Upper lobe of right lung (tissue), 1 donor: ENCODE measurements at regions not wholly inside any gene's neighbourhood (a gene's known extent, or its start where the extent isn't known, plus 50 kb on each side); places are given as distances from the start of the nearest gene placed in this dataset.
"Not testable (repeated sequence)": the region's sequence is repeated elsewhere in the genome, so short reads cannot be mapped to it uniquely, and the experiment has no call there.

ENCODE experiments used
- ATAC-seq: fragments of 200-7000 bp; cut with Tn5 transposase; one replicate; pipeline ENCODE4 v1.9.1; 2020; ENCODE audit warnings: mild to moderate bottlenecking, moderate library complexity
- DNase-seq: peaks from one replicate; pipeline ENCODE4 v3.0.0-alpha.2; 2020
- H3K27ac ChIP-seq: fragments of 200-600 bp; one replicate; pipeline ENCODE4 v1.8.0; 2022
- H3K27me3 ChIP-seq: fragments of 200-600 bp; one replicate; pipeline ENCODE4 v1.8.0; 2022; ENCODE audit warnings: mild to moderate bottlenecking
- H3K36me3 ChIP-seq: fragments of 200-600 bp; one replicate; pipeline ENCODE4 v1.8.0; 2022
- H3K4me1 ChIP-seq: fragments of 200-600 bp; one replicate; pipeline ENCODE4 v1.8.0; 2022
- H3K4me3 ChIP-seq: fragments of 200-600 bp; one replicate; pipeline ENCODE4 v1.8.0; 2022; ENCODE audit warnings: mild to moderate bottlenecking
- H3K9me3 ChIP-seq: fragments of 200-600 bp; one replicate; pipeline ENCODE4 v1.8.0; 2022
- intact Hi-C: fragments of 100-400 bp; cut with DNase I; formaldehyde crosslinking; loops from one replicate; pipeline ENCODE4 v1.11.0; 2022
- TF ChIP-seq, protein P1 (sequence below): fragments of 200-600 bp; IDR thresholded peaks from one replicate; pipeline ENCODE4 v1.8.0; 2022; ENCODE audit warnings: antibody characterized with exemption
- donor health status: DM: no; HTN: yes; CAD: no; lungs with severe emphysema.

DNA sequence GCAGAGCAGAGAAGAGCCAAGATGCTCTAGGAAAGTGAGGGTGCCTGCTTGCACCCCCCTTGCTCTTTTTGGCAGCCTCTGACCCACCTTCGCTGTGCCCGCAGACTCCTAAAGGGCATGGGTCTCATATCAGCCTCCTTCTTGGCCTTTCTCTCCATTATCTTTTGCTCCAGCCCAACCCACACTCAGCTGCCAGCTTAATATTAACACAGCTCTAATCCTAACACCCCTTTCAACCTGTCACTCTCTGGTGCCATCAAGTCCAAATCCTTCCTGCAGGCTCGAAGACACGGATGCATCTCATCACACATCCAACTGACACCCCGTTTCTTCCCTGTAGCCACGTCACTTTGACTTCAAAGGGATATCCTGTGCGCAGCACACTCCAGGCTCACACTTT is 171.6 kb upstream of the AUTS2 start:
- ATAC-seq (no peak), DNase-seq (no peak)
- Histone ChIP-seq H3K27me3 (no peaks in the 10 kb centered on the region), H3K27ac (no peak overlapping the region), H3K4me3 (no peak overlapping the region), H3K4me1 (peaks cover 10% of the 10 kb centered on the region), H3K36me3 (no peaks in the 10 kb centered on the region), H3K9me3 (no peaks in the 10 kb centered on the region)
- intact Hi-C loops = no loop called here
- TF ChIP-seq, protein P1, sequence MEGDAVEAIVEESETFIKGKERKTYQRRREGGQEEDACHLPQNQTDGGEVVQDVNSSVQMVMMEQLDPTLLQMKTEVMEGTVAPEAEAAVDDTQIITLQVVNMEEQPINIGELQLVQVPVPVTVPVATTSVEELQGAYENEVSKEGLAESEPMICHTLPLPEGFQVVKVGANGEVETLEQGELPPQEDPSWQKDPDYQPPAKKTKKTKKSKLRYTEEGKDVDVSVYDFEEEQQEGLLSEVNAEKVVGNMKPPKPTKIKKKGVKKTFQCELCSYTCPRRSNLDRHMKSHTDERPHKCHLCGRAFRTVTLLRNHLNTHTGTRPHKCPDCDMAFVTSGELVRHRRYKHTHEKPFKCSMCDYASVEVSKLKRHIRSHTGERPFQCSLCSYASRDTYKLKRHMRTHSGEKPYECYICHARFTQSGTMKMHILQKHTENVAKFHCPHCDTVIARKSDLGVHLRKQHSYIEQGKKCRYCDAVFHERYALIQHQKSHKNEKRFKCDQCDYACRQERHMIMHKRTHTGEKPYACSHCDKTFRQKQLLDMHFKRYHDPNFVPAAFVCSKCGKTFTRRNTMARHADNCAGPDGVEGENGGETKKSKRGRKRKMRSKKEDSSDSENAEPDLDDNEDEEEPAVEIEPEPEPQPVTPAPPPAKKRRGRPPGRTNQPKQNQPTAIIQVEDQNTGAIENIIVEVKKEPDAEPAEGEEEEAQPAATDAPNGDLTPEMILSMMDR = no peak

DNA sequence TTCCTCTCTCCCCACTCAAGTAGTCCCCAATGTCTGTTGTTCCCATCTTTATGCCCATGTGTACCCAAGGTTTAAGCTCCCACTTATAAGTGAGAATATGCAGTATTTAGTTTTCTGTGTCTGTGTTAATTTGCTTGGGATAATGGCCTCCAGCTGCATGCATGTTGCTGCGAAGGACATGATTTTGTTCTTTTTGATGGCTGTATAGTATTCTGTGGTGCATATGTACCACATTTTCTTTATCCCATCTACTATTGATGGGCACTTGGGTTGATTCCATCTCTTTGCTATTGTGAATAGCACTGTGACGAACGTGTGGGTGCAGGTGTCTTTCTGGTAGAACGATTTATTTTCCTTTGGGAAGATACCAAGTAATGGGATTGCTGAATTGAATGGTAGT is 170.2 kb upstream of the AUTS2 start:
- H3K4me3 ChIP-seq = no peak overlapping the region
- H3K27me3 ChIP-seq = no peaks in the 10 kb centered on the region
- peaks cover 10% of the 10 kb centered on the region for H3K4me1 ChIP-seq
- ATAC-seq (no peak), DNase-seq (no peak)
- no peaks in the 10 kb centered on the region for H3K9me3 ChIP-seq
- TF ChIP-seq, protein P1 = no peak
- no peaks in the 10 kb centered on the region for H3K36me3 ChIP-seq
- intact Hi-C loops = no loop called here
- H3K27ac ChIP-seq = no peak overlapping the region

DNA sequence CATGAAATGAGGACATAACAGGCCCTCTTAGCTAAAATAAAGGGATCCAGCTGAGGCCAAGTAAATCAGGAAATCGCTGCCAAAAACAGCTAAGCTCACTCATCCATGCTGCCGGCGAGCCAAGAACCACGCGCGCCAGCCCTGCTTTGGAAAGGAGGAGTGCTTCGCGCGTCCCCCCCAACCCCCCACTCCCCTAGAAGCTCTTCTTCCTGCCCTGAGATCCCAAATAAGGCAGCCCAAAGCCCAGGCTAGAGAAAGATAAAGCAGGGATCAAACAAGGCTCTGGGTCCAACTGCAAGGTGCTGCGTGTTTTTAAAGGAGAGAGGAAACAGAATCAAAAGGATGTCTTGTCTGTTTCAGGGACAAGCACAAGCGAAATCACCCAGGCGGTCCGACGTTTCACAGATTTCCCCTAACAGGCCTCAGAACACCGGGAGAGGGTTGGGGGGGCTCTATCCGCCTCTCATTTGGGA is 168.3 kb upstream of the AUTS2 start:
- no peak overlapping the region for H3K4me3 ChIP-seq

DNA sequence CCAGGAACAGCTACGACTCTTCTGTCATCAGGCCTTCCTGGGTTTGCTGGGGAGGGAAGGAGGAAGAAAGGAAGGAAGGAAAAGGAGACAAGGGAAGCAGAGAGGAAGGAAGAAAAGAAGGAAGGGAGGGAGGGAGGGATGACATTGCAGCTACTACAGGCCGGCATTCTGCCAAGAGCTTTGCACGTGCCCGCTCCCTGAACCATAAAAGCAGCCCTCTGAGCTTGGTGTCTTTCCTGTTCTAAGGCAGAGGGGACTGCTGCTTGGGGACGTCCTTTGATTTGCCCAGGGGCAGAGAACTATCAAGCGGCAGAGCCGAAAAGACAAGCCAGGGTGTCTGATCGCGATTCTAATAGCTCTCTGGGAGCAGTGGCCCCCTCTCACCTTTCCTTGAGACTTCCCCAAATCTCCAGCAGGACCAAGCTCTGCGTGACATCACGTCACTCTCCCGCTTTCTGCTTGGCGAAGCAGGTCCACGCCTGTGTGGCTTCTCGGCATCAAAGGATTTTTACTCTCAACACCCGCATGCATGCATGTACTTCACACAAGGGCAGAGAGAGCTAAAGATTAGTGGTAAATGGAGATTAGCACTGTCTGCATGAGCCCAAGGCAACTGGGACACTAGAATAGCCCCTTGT is 167.8 kb upstream of the AUTS2 start:
- no peak for ATAC-seq
- intact Hi-C loops = no loop called here
- Histone ChIP-seq H3K4me3 (no peak overlapping the region), H3K9me3 (no peaks in the 10 kb centered on the region), H3K36me3 (no peaks in the 10 kb centered on the region), H3K4me1 (peaks cover 10% of the 10 kb centered on the region), H3K27ac (peak overlapping the region; percentile 51), H3K27me3 (no peaks in the 10 kb centered on the region)
- no peak for DNase-seq
- TF ChIP-seq, protein P1 = no peak

More for the DNA sequence above, 168.3 kb upstream of the AUTS2 start:
- ATAC-seq (peak; percentile 36), DNase-seq (no peak)
- Histone ChIP-seq H3K27ac (peak overlapping the region; percentile 51), H3K36me3 (no peaks in the 10 kb centered on the region), H3K4me1 (peaks cover 10% of the 10 kb centered on the region), H3K27me3 (no peaks in the 10 kb centered on the region), H3K9me3 (no peaks in the 10 kb centered on the region)
- TF ChIP-seq, protein P1 = no peak
- intact Hi-C loops = no loop called here

GRCh38 chr7:69431626-69432025 is 166.6 kb upstream of the AUTS2 start:
- Histone ChIP-seq H3K36me3 (no peaks in the 10 kb centered on the region), H3K27ac (no peak overlapping the region), H3K4me3 (no peak overlapping the region), H3K27me3 (no peaks in the 10 kb centered on the region), H3K9me3 (no peaks in the 10 kb centered on the region), H3K4me1 (peaks cover 10% of the 10 kb centered on the region)
- ATAC-seq (no peak), DNase-seq (no peak)
- TF ChIP-seq, protein P1 = no peak
- intact Hi-C loops = no loop called here

DNA sequence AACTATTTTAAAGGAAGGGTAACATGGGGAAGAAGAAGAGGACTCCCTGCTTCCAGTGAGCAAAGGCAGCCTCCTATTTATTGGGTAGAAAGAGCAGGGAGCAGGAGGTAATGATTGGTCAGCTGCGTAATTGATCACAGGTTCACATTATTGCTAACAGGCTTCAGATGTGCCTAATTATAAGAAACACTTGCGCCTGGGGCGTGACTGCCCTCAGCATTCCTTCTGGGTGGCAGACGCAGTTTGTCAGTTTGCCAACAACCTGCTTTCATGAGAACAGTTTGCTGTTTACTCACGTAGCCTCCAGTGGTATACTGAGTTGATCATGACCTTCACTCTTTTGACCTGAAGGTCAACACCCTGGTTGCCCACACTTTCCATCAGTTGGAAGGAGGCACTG is 166.0 kb upstream of the AUTS2 start:
- peaks cover 12% of the 10 kb centered on the region for H3K4me1 ChIP-seq
- DNase-seq, H3K27ac ChIP-seq, ATAC-seq, H3K27me3 ChIP-seq, H3K9me3 ChIP-seq, H3K36me3 ChIP-seq, H3K4me3 ChIP-seq, intact Hi-C loops: not testable (repeated sequence)
